Activated naive CD4-positive, alpha-beta T cell treated with Interleukin-2 at 50 U/mL for 16 hours (primary cell): ENCODE measurements at regions not wholly inside any gene's neighbourhood (a gene's known extent, or its start where the extent isn't known, plus 50 kb on each side); places are given as distances from the start of the nearest gene placed in this dataset.
"Not testable (repeated sequence)": the region's sequence is repeated elsewhere in the genome, so short reads cannot be mapped to it uniquely, and the experiment has no call there.

Experiments used
- DNase-seq: peaks from one replicate; pipeline ENCODE4 v3.0.0-alpha.2; 2020

GRCh38 chr4:173753408-173753807, 223.4 kb upstream of the HAND2 start:
- no peak for DNase-seq

- DNase-seq = no peak
Measured at GRCh38 chr4:173752610-173753230, 222.7 kb upstream of the HAND2 start.

GRCh38 chr4:173748353-173748752, 218.3 kb upstream of the HAND2 start:
- no peak for DNase-seq

GRCh38 chr4:173747537-173748257, 217.7 kb upstream of the HAND2 start:
- no peak for DNase-seq

GRCh38 chr4:173746424-173746823, 216.4 kb upstream of the HAND2 start:
- no peak for DNase-seq

GRCh38 chr4:173745765-173746164, 215.7 kb upstream of the HAND2 start:
- DNase-seq = no peak

- no peak for DNase-seq
Measured at GRCh38 chr4:173736840-173737239, 206.8 kb upstream of the HAND2 start.

GRCh38 chr4:173735585-173735984, 205.6 kb upstream of the HAND2 start:
- no peak for DNase-seq

- no peak for DNase-seq
Measured at GRCh38 chr4:173735049-173735448, 205.0 kb upstream of the HAND2 start.

GRCh38 chr4:173731257-173731656, 201.2 kb upstream of the HAND2 start:
- no peak for DNase-seq

- no peak for DNase-seq
Measured at GRCh38 chr4:173722075-173722474, 192.0 kb upstream of the HAND2 start.

- DNase-seq = not testable (repeated sequence)
Measured at GRCh38 chr4:173718504-173718903, 188.5 kb upstream of the HAND2 start.

- no peak for DNase-seq
Measured at GRCh38 chr4:173717581-173717980, 187.6 kb upstream of the HAND2 start.

GRCh38 chr4:173714456-173714855, 184.4 kb upstream of the HAND2 start:
- no peak for DNase-seq

GRCh38 chr4:173713026-173713425, 183.0 kb upstream of the HAND2 start:
- DNase-seq = no peak

GRCh38 chr4:173707658-173708419, 177.8 kb upstream of the HAND2 start:
- DNase-seq = no peak

GRCh38 chr4:173704201-173704600, 174.2 kb upstream of the HAND2 start:
- DNase-seq = no peak

GRCh38 chr4:173703021-173703420, 173.0 kb upstream of the HAND2 start:
- no peak for DNase-seq

GRCh38 chr4:173700650-173701049, 170.6 kb upstream of the HAND2 start:
- no peak for DNase-seq

- no peak for DNase-seq
Measured at GRCh38 chr4:173699841-173700475, 169.9 kb upstream of the HAND2 start.

GRCh38 chr4:173698557-173699262, 168.7 kb upstream of the HAND2 start:
- DNase-seq = no peak

GRCh38 chr4:173697840-173698239, 167.8 kb upstream of the HAND2 start:
- DNase-seq = no peak

- no peak for DNase-seq
Measured at GRCh38 chr4:173696551-173696950, 166.5 kb upstream of the HAND2 start.
